ENCODE measurements at regions not wholly inside any gene's neighbourhood (a gene's known extent, or its start where the extent isn't known, plus 50 kb on each side); places are given as distances from the start of the nearest gene placed in this dataset.

- intact Hi-C loops (cut with DNase I, micrococcal nuclease) = no loop called here
- H3K36me3 ChIP-seq (ENCODE audit: low read depth) = no peaks in the 10 kb centered on the region
Observed at GRCh38 chr2:63665091-63665490, 76.3 kb downstream of the MDH1 start.

GRCh38 chr2:63665846-63666475 is 77.2 kb downstream of the MDH1 start:
- no peak for DNase-seq
- Histone ChIP-seq H3K4me3 (no peak overlapping the region), H3K4me1 (ENCODE audit: low read depth) (no peaks in the 10 kb centered on the region), H3K36me3 (ENCODE audit: low read depth) (no peaks in the 10 kb centered on the region), H3K9me3 (no peaks in the 10 kb centered on the region)
- no peak for ATAC-seq
- intact Hi-C loops (cut with DNase I, micrococcal nuclease) = no loop called here
- no peak for TF ChIP-seq CTCF (IDR thresholded peaks at IDR 0.05)

More at GRCh38 chr2:63665091-63665490, 76.3 kb downstream of the MDH1 start:
- no peak for TF ChIP-seq CTCF (IDR thresholded peaks at IDR 0.05)
- no peak for DNase-seq
- Histone ChIP-seq H3K4me1 (ENCODE audit: low read depth) (no peaks in the 10 kb centered on the region), H3K4me3 (no peak overlapping the region), H3K9me3 (no peaks in the 10 kb centered on the region)
- no peak for ATAC-seq

DNA sequence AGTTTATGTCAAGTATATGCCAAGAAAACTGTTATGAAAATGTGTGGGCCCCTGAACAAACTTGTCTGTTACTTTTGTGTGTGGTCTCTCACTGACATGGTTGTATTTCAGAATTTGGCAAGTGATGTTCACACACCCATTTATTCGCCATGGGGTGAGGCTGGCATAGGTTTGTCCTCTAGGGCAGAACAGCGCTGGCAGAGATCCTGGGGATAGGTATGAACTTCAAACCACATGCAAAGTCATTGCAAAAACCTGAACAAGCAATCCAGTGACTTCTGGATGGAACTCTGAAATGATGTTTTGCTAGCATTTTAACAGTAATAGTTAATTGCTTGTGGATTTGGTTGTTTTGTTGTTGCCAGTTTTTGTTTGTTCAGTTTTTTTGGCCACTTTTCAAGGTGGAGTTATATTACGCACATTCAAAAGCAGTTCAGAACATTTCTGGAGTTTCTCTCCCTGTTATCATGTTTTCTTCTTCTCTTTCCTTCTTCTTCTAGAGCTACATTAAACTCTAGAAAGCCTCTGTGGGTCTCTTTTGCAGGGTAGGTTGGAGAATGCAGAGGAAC is 78.5 kb downstream of the MDH1 start:
- TF ChIP-seq CTCF (IDR thresholded peaks at IDR 0.05) = no peak
- no peak for ATAC-seq
- no peaks in the 10 kb centered on the region for H3K36me3 ChIP-seq (ENCODE audit: low read depth)
- H3K4me1 ChIP-seq (ENCODE audit: low read depth) = no peaks in the 10 kb centered on the region
- DNase-seq = no peak
- intact Hi-C loops (cut with DNase I, micrococcal nuclease) = no loop called here
- H3K9me3 ChIP-seq = no peaks in the 10 kb centered on the region
- H3K4me3 ChIP-seq = no peak overlapping the region

- ATAC-seq = no peak
- no peak overlapping the region for H3K4me3 ChIP-seq
- no peaks in the 10 kb centered on the region for H3K9me3 ChIP-seq
- TF ChIP-seq CTCF (IDR thresholded peaks at IDR 0.05) = no peak
- no peaks in the 10 kb centered on the region for H3K4me1 ChIP-seq (ENCODE audit: low read depth)
- intact Hi-C loops (cut with DNase I, micrococcal nuclease) = no loop called here
- no peak for DNase-seq
- no peaks in the 10 kb centered on the region for H3K36me3 ChIP-seq (ENCODE audit: low read depth)
Observed at GRCh38 chr2:63668000-63668399, 79.2 kb downstream of the MDH1 start.

DNA sequence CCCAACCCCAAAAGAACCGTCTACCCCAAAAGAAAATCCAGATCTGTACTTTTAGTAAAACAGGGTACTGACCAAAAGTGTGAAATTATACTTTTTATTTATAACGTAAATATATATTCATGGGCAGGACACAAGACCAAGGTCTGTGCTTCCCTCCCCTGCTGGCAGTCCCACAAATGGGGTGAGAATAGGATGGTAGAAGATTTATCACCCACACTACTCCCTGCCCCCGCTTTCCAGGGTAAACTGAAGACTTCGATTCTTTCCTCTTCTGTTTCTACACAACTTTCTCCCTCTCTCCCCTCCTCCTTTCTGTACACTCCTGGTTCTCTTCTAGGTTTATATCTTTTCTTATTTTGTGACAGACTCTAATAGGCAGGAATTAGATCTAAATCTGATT is 79.7 kb downstream of the MDH1 start:
- DNase-seq = no peak
- Histone ChIP-seq H3K36me3 (ENCODE audit: low read depth) (no peaks in the 10 kb centered on the region), H3K4me1 (ENCODE audit: low read depth) (no peaks in the 10 kb centered on the region), H3K9me3 (no peaks in the 10 kb centered on the region), H3K4me3 (no peak overlapping the region)
- ATAC-seq = no peak
- TF ChIP-seq CTCF (IDR thresholded peaks at IDR 0.05) = no peak
- intact Hi-C loops (cut with DNase I, micrococcal nuclease) = no loop called here
